Pons (tissue), 1 donor: ENCODE measurements at regions not wholly inside any gene's neighbourhood (a gene's known extent, or its start where the extent isn't known, plus 50 kb on each side); places are given as distances from the start of the nearest gene placed in this dataset.
"Not testable (repeated sequence)": the region's sequence is repeated elsewhere in the genome, so short reads cannot be mapped to it uniquely, and the experiment has no call there.

ENCODE experiments used
- DNase-seq: peaks from one replicate; pipeline ENCODE4 v3.0.0-alpha.2; 2016; ENCODE audit warnings: low spot score

GRCh38 chr1:221257548-221257947, 378.3 kb downstream of the HLX start:
- not testable (repeated sequence) for DNase-seq

- DNase-seq: not testable (repeated sequence)
Observed at GRCh38 chr1:221262677-221263076, 383.4 kb downstream of the HLX start.

GRCh38 chr1:221263831-221264767, 384.9 kb downstream of the HLX start:
- peak; percentile 95 for DNase-seq

- no peak for DNase-seq
Observed at GRCh38 chr1:221264848-221265247, 385.6 kb downstream of the HLX start.

- DNase-seq: no peak
Observed at GRCh38 chr1:221268295-221268694, 389.1 kb downstream of the HLX start.

- no peak for DNase-seq
Observed at GRCh38 chr1:221271701-221272100, 392.5 kb downstream of the HLX start.

GRCh38 chr1:221272940-221273339, 393.7 kb downstream of the HLX start:
- DNase-seq: no peak

GRCh38 chr1:221274373-221274772, 395.1 kb downstream of the HLX start:
- DNase-seq: no peak

GRCh38 chr1:221276896-221277409, 397.7 kb downstream of the HLX start:
- no peak for DNase-seq

GRCh38 chr1:221279146-221279545, 399.9 kb downstream of the HLX start:
- no peak for DNase-seq

- no peak for DNase-seq
Observed at GRCh38 chr1:221283532-221283931, 404.3 kb downstream of the HLX start.

GRCh38 chr1:221284028-221284427, 404.8 kb downstream of the HLX start:
- peak; percentile 90 for DNase-seq

GRCh38 chr1:221284991-221285390, 405.7 kb downstream of the HLX start:
- DNase-seq: not testable (repeated sequence)

GRCh38 chr1:221285458-221286210, 406.4 kb downstream of the HLX start:
- not testable (repeated sequence) for DNase-seq

- no peak for DNase-seq
Observed at GRCh38 chr1:221286399-221286798, 407.2 kb downstream of the HLX start.

GRCh38 chr1:221289103-221289502, 409.9 kb downstream of the HLX start:
- no peak for DNase-seq

- DNase-seq: no peak
Observed at GRCh38 chr1:221290669-221291068, 411.4 kb downstream of the HLX start.

- no peak for DNase-seq
Observed at GRCh38 chr1:221291113-221291512, 411.9 kb downstream of the HLX start.

- no peak for DNase-seq
Observed at GRCh38 chr1:221292652-221293051, 413.4 kb downstream of the HLX start.

GRCh38 chr1:221294242-221294641, 415.0 kb downstream of the HLX start:
- DNase-seq: no peak

- no peak for DNase-seq
Observed at GRCh38 chr1:221302357-221302756, 423.1 kb downstream of the HLX start.

GRCh38 chr1:221302810-221303209, 423.6 kb downstream of the HLX start:
- DNase-seq: no peak

- DNase-seq: no peak
Observed at GRCh38 chr1:221303623-221304022, 424.4 kb downstream of the HLX start.
